ENCODE measurements at regions not wholly inside any gene's neighbourhood (a gene's known extent, or its start where the extent isn't known, plus 50 kb on each side); places are given as distances from the start of the nearest gene placed in this dataset.

DNA sequence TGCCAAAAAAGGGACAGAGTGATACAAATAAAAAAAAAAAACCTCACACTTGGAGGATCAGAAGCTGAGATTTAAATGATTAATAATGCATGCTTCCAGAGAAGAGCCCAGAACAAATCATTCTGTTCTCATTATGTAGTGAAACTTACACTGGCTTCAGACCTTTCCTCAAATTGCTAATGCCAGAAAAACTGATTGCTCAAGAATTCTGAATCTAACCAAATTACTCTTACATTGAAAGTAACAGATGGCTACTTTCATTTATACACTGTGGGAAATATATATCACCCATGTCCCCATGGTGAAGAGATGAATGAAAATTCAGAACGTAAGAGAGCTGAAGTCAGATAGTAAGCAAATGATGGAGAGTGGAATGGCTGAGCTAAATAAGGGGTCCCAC, 85.9 kb upstream of the NSMCE3 start:
- Histone ChIP-seq H3K9me3 (no peaks in the 10 kb centered on the region), H3K27ac (no peak overlapping the region), H3K4me1 (no peaks in the 10 kb centered on the region), H3K4me3 (no peak overlapping the region), H3K27me3 (no peaks in the 10 kb centered on the region), H3K36me3 (no peaks in the 10 kb centered on the region)
- intact Hi-C loops (cut with DNase I): no loop called here
- DNase-seq (ENCODE audit: extremely low spot score in 2 of 2): no peak
- TF ChIP-seq POLR2A (IDR thresholded peaks at IDR 0.05): no peak
- TF ChIP-seq, protein P1, sequence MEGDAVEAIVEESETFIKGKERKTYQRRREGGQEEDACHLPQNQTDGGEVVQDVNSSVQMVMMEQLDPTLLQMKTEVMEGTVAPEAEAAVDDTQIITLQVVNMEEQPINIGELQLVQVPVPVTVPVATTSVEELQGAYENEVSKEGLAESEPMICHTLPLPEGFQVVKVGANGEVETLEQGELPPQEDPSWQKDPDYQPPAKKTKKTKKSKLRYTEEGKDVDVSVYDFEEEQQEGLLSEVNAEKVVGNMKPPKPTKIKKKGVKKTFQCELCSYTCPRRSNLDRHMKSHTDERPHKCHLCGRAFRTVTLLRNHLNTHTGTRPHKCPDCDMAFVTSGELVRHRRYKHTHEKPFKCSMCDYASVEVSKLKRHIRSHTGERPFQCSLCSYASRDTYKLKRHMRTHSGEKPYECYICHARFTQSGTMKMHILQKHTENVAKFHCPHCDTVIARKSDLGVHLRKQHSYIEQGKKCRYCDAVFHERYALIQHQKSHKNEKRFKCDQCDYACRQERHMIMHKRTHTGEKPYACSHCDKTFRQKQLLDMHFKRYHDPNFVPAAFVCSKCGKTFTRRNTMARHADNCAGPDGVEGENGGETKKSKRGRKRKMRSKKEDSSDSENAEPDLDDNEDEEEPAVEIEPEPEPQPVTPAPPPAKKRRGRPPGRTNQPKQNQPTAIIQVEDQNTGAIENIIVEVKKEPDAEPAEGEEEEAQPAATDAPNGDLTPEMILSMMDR (IDR thresholded peaks at IDR 0.05): no peak
- no peak for TF ChIP-seq POLR2AphosphoS5 (IDR thresholded peaks at IDR 0.05; ENCODE audit: insufficient read depth in 1 of 2, low read depth in 1 of 2)

DNA sequence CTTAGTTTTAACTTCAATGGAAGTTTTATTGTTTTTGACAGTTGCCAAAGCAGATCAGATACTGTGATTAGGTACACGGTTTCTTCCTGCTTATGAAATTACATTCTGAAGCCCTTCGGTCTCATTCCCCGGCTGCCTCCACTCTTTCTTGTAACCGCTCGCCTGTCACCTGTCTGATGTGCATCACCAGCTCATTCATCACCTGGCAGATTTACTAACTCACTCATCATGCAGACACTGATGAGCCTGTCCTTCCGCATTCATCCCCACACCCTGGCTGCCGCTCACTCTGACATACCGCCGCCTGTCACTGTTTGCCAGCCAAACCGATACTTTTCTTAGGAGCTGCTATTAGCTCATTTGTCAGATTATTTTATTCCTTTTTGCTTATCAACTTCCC, 82.8 kb upstream of the NSMCE3 start:
- H3K27ac ChIP-seq: no peak overlapping the region
- H3K4me3 ChIP-seq: no peak overlapping the region
- intact Hi-C loops (cut with DNase I): no loop called here
- no peak for DNase-seq (ENCODE audit: extremely low spot score in 2 of 2)
- no peaks in the 10 kb centered on the region for H3K27me3 ChIP-seq
- H3K4me1 ChIP-seq: peaks cover 6% of the 10 kb centered on the region
- no peaks in the 10 kb centered on the region for H3K36me3 ChIP-seq
- TF ChIP-seq POLR2A (IDR thresholded peaks at IDR 0.05): no peak
- no peak for TF ChIP-seq POLR2AphosphoS5 (IDR thresholded peaks at IDR 0.05; ENCODE audit: insufficient read depth in 1 of 2, low read depth in 1 of 2)
- TF ChIP-seq, protein P1 (IDR thresholded peaks at IDR 0.05): no peak
- H3K9me3 ChIP-seq: no peaks in the 10 kb centered on the region

DNA sequence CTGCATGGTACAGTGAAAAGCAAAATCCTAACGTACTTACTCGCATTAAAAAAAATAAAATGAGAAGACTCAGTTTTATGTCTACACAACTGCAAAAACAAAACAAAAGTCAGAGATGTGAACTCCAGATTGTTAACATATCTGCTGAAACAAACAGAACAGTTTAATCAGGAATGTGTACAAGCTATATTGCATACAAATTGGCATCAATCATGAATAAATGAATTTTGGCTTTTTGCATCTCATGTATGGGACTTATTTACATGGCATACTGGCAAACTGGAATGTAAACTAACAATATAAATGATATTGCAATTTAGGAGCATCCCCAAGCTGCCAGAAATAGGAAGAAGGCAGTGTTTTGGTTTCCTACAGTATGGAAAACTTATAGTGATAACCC, 79.6 kb upstream of the NSMCE3 start:
- Histone ChIP-seq H3K36me3 (no peaks in the 10 kb centered on the region), H3K27ac (no peak overlapping the region), H3K4me1 (peaks cover 6% of the 10 kb centered on the region), H3K27me3 (no peaks in the 10 kb centered on the region), H3K4me3 (no peak overlapping the region), H3K9me3 (no peaks in the 10 kb centered on the region)
- DNase-seq (ENCODE audit: extremely low spot score in 2 of 2): no peak
- TF ChIP-seq POLR2A (IDR thresholded peaks at IDR 0.05): no peak
- TF ChIP-seq POLR2AphosphoS5 (IDR thresholded peaks at IDR 0.05; ENCODE audit: insufficient read depth in 1 of 2, low read depth in 1 of 2): no peak
- TF ChIP-seq, protein P1 (IDR thresholded peaks at IDR 0.05): no peak
- intact Hi-C loops (cut with DNase I): no loop called here

DNA sequence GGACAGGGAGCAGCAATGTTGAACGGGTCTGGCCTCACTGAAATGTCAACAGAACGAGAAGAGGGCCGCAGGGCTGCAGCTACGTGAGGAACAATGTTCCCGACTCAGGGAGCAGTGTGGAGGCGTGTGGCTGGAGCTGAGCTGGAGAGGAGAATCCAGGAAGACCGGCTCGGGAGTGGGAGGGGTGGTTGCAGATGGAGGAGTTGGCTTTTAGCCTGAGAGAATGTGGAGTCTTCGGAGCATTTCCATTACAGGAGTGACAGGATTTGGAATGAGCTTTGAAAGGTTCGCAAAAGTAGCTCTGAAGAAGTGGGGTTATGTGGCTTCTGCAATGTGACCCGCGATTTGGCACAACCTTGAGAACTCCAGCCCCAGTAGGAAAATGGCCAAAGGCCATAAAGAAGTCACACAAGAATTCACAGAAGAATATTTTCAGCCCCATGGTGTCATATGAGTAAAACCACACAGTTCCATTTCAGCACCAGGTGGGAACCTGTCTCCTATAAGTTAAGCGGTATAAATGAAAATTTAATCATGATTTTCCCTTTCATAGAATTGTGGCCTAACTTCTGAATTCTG, 78.8 kb upstream of the NSMCE3 start:
- Histone ChIP-seq H3K9me3 (no peaks in the 10 kb centered on the region), H3K4me3 (no peak overlapping the region), H3K27me3 (no peaks in the 10 kb centered on the region), H3K27ac (no peak overlapping the region), H3K36me3 (no peaks in the 10 kb centered on the region), H3K4me1 (peaks cover 6% of the 10 kb centered on the region)
- intact Hi-C loops (cut with DNase I): no loop called here
- no peak for DNase-seq (ENCODE audit: extremely low spot score in 2 of 2)
- TF ChIP-seq POLR2AphosphoS5 (IDR thresholded peaks at IDR 0.05; ENCODE audit: insufficient read depth in 1 of 2, low read depth in 1 of 2) (no peak), POLR2A (IDR thresholded peaks at IDR 0.05) (no peak)
- TF ChIP-seq, protein P1 (IDR thresholded peaks at IDR 0.05): no peak

DNA sequence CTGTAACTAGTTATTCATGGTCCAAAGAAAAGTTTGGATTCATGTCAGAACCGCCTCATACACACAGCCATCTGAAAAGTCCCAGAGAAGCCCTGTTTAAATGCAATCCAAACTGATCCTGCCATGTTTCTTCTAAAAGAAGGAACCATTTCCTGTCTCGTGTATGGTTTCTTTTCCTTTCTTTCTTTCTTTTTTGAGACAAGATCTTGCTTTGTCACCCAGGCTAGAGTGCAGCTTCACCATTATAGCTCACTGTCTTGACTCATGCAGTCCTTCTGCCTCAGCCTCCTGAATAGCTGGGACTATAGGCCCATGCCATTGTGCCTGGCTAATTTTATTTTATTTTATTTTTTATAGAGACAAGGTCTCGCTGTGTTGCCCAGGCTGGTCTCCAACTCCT, 77.4 kb upstream of the NSMCE3 start:
- Histone ChIP-seq H3K27me3 (no peaks in the 10 kb centered on the region), H3K27ac (no peak overlapping the region), H3K4me3 (no peak overlapping the region), H3K36me3 (no peaks in the 10 kb centered on the region), H3K9me3 (no peaks in the 10 kb centered on the region), H3K4me1 (peaks cover 6% of the 10 kb centered on the region)
- intact Hi-C loops (cut with DNase I): no loop called here
- no peak for TF ChIP-seq POLR2AphosphoS5 (IDR thresholded peaks at IDR 0.05; ENCODE audit: insufficient read depth in 1 of 2, low read depth in 1 of 2)
- TF ChIP-seq, protein P1 (IDR thresholded peaks at IDR 0.05): no peak
- no peak for TF ChIP-seq POLR2A (IDR thresholded peaks at IDR 0.05)
- no peak for DNase-seq (ENCODE audit: extremely low spot score in 2 of 2)

Data from vagina (tissue), 2 donors.